ENCODE measurements at regions not wholly inside any gene's neighbourhood (a gene's known extent, or its start where the extent isn't known, plus 50 kb on each side); places are given as distances from the start of the nearest gene placed in this dataset.

DNA sequence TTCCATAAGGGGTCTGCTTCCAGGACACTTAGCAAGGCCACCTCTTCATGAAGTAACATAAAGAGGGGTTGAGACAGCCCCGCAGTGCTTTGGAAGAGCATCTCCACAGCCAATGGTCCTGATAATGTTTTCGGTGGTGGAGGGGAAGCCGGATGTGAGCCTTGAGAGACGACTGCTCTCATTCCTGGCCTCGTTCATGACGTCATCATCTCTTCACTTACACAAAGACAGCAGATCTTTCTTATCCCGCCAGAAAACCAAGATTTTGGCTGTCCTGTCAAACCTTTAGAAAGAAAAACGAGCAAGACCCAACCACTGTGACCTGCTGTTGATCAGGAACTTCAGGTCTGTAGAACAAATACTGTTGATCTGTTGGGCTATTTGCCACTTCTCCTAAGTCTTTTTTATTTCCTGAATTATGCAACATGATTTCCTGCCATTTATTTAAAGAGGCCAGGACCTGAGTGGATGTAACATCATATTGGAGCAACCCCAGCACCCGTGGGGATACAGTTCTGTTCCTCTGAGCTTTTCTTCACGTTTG lies 89.0 kb upstream of the IRX2 start:
- H3K4me3 Mint-ChIP-seq: no peak overlapping the region
- ATAC-seq (ENCODE audit: low read depth) (no peak), DNase-seq (no peak)
- CTCF ChIA-PET: no interaction called here
- no peaks in the 10 kb centered on the region for H3K4me1 Mint-ChIP-seq
- TF ChIP-seq, protein P1, sequence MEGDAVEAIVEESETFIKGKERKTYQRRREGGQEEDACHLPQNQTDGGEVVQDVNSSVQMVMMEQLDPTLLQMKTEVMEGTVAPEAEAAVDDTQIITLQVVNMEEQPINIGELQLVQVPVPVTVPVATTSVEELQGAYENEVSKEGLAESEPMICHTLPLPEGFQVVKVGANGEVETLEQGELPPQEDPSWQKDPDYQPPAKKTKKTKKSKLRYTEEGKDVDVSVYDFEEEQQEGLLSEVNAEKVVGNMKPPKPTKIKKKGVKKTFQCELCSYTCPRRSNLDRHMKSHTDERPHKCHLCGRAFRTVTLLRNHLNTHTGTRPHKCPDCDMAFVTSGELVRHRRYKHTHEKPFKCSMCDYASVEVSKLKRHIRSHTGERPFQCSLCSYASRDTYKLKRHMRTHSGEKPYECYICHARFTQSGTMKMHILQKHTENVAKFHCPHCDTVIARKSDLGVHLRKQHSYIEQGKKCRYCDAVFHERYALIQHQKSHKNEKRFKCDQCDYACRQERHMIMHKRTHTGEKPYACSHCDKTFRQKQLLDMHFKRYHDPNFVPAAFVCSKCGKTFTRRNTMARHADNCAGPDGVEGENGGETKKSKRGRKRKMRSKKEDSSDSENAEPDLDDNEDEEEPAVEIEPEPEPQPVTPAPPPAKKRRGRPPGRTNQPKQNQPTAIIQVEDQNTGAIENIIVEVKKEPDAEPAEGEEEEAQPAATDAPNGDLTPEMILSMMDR (IDR thresholded peaks at IDR 0.05): no peak
- POLR2A ChIA-PET: no interaction called here
- H3K36me3 Mint-ChIP-seq (ENCODE audit: low read depth): no peaks in the 10 kb centered on the region
- H3K9me3 Mint-ChIP-seq: peaks cover 7% of the 10 kb centered on the region
- intact Hi-C loops (cut with micrococcal nuclease): no loop called here
- no peak overlapping the region for H3K27ac Mint-ChIP-seq
- H3K27me3 Mint-ChIP-seq: no peaks in the 10 kb centered on the region

DNA sequence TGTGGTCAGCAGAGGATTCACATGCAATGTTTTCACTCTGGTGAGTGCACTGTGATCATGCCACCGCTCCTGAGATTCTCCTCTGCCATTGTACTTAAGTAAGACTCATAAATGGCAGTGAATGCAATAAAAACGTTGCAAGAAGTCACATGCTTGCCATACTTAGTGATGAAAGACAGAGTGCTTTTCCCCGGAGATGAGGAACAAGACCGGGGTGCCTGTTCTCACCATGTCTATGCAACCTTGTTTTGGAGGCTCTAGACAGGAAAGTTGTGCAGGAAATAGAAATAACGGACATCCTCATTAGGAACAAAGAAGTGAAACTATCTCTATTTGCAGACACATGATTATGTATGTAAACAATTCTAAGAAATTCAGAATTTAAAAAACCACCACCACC lies 84.7 kb upstream of the IRX2 start:
- no peaks in the 10 kb centered on the region for H3K27me3 Mint-ChIP-seq
- CTCF ChIA-PET: no interaction called here
- no peak for DNase-seq
- intact Hi-C loops (cut with micrococcal nuclease): no loop called here
- ATAC-seq (ENCODE audit: low read depth): no peak
- TF ChIP-seq, protein P1 (IDR thresholded peaks at IDR 0.05): no peak
- no peaks in the 10 kb centered on the region for H3K4me1 Mint-ChIP-seq
- POLR2A ChIA-PET: no interaction called here
- no peak overlapping the region for H3K4me3 Mint-ChIP-seq
- H3K9me3 Mint-ChIP-seq: peaks cover 12% of the 10 kb centered on the region
- no peaks in the 10 kb centered on the region for H3K36me3 Mint-ChIP-seq (ENCODE audit: low read depth)
- H3K27ac Mint-ChIP-seq: no peak overlapping the region

DNA sequence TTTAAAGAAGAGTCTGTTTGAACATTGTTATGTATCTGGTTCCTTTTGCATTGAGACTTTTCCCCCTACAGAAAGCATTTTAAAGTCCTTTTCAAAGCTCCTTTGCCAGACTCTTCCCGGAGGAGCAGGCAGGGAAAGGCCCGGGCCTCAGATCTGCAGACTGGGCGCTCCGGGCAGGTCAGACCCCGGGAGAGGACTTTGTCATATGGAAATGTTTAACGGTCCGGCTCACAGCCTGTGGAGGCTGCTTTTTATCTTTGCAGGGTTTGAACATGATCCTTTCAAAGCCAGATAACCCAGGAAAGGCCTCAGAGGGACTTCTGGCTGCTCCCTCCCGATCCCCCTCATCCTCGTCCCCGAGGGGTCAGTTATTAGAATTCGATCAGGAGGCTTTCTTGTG lies 82.1 kb upstream of the IRX2 start:
- TF ChIP-seq, protein P1 (IDR thresholded peaks at IDR 0.05): no peak
- ATAC-seq (ENCODE audit: low read depth) (no peak), DNase-seq (no peak)
- intact Hi-C loops (cut with micrococcal nuclease): no loop called here
- Mint-ChIP-seq H3K9me3 (peaks cover 10% of the 10 kb centered on the region), H3K36me3 (ENCODE audit: low read depth) (no peaks in the 10 kb centered on the region), H3K27ac (no peak overlapping the region), H3K4me3 (no peak overlapping the region), H3K4me1 (no peaks in the 10 kb centered on the region), H3K27me3 (no peaks in the 10 kb centered on the region)
- CTCF ChIA-PET: no interaction called here
- POLR2A ChIA-PET: no interaction called here

DNA sequence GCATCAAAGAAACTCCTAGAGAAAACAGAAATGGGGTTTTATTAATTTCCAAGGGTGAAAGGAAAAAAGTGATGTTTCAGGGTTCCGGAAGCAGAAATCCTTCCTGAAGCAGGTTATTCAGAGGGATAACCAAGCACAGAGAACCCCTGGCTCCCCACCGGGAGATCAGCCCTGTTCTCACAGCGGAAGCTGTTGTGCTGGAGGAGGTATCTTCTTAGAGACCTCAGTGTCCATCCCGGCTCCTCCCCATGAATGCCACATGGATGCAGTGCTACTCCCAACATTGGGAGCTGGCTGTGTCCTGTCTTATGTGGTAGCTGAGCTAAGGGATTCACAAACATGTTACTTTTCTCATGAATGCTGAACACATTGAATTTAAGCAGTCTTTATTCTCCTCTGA lies 80.9 kb upstream of the IRX2 start:
- Mint-ChIP-seq H3K4me1 (no peaks in the 10 kb centered on the region), H3K27ac (no peak overlapping the region), H3K9me3 (peaks cover 5% of the 10 kb centered on the region), H3K4me3 (no peak overlapping the region), H3K36me3 (ENCODE audit: low read depth) (no peaks in the 10 kb centered on the region), H3K27me3 (no peaks in the 10 kb centered on the region)
- ATAC-seq (ENCODE audit: low read depth) (no peak), DNase-seq (no peak)
- ChIA-PET POLR2A (no interaction called here), CTCF (no interaction called here)
- TF ChIP-seq, protein P1 (IDR thresholded peaks at IDR 0.05): no peak
- intact Hi-C loops (cut with micrococcal nuclease): no loop called here

DNA sequence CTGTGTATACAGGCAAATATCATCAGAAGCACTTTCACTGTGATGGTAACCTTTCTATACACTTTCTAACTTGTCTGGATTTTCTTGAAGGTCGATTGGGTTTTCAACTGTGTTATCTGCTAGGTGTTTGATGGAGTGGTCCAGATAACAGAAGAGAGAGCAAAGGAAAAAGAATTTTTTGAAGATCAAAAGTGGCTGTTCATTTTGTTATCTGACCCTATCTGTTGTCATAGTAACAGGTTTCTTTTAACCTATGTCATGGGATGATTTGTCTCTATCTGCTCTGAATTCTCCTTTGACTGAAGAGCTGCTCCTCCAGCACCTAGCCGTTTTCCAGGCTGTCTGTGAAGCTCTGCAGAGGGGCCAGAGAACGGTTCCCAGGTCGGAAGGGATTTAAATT lies 77.8 kb upstream of the IRX2 start:
- intact Hi-C loops (cut with micrococcal nuclease): no loop called here
- ChIA-PET CTCF (no interaction called here), POLR2A (no interaction called here)
- Mint-ChIP-seq H3K27ac (no peak overlapping the region), H3K36me3 (ENCODE audit: low read depth) (no peaks in the 10 kb centered on the region), H3K4me3 (no peak overlapping the region), H3K9me3 (peaks cover 11% of the 10 kb centered on the region), H3K27me3 (no peaks in the 10 kb centered on the region), H3K4me1 (no peaks in the 10 kb centered on the region)
- DNase-seq (no peak), ATAC-seq (ENCODE audit: low read depth) (no peak)
- TF ChIP-seq, protein P1 (IDR thresholded peaks at IDR 0.05): no peak

Data from activated B cell treated with CpG ODN at 0.5 μM for 24 hours (primary cell).